GM18868 (cell line): ENCODE measurements at regions not wholly inside any gene's neighbourhood (a gene's known extent, or its start where the extent isn't known, plus 50 kb on each side); places are given as distances from the start of the nearest gene placed in this dataset.
A peak's percentile ranks its signal among the peaks of the same experiment; 100 is the strongest.

ENCODE experiments used
- ATAC-seq: cut with Tn5 transposase; IDR thresholded peaks from one replicate; pipeline ENCODE4 v1.9.1; 2021; ENCODE audit warnings: mild to moderate bottlenecking, moderate library complexity; ENCODE audit not compliant: unreplicated experiment

GRCh38 chr13:75061909-75062308 is 420.1 kb downstream of the TBC1D4 start:
- ATAC-seq: no peak

- ATAC-seq: peak; percentile 80
These were observed 426.7 kb downstream of the TBC1D4 start for GRCh38 chr13:75055296-75055695.

GRCh38 chr13:75052616-75053015 is 429.4 kb downstream of the TBC1D4 start:
- no peak for ATAC-seq

- no peak for ATAC-seq
These were observed 431.4 kb downstream of the TBC1D4 start for GRCh38 chr13:75050419-75051046.

GRCh38 chr13:75049735-75050335 is 432.1 kb downstream of the TBC1D4 start:
- ATAC-seq: no peak

- no peak for ATAC-seq
These were observed 439.2 kb downstream of the TBC1D4 start for GRCh38 chr13:75042807-75043206.

- ATAC-seq: no peak
These were observed 443.4 kb downstream of the TBC1D4 start for GRCh38 chr13:75038393-75039113.

GRCh38 chr13:75025956-75026355 is 456.0 kb downstream of the TBC1D4 start:
- ATAC-seq: no peak

GRCh38 chr13:75024602-75025001 is 457.4 kb downstream of the TBC1D4 start:
- ATAC-seq: no peak

- ATAC-seq: no peak
These were observed 458.4 kb downstream of the TBC1D4 start for GRCh38 chr13:75023609-75024008.

GRCh38 chr13:75021151-75021550 is 460.8 kb downstream of the TBC1D4 start:
- ATAC-seq: no peak

- no peak for ATAC-seq
These were observed 465.7 kb downstream of the TBC1D4 start for GRCh38 chr13:75016225-75016624.

- no peak for ATAC-seq
These were observed 468.2 kb downstream of the TBC1D4 start for GRCh38 chr13:75013818-75014217.

GRCh38 chr13:75010941-75011340 is 471.0 kb downstream of the TBC1D4 start:
- ATAC-seq: no peak

GRCh38 chr13:75008926-75009325 is 473.0 kb downstream of the TBC1D4 start:
- ATAC-seq: no peak

GRCh38 chr13:74990992-74991391 is 491.0 kb downstream of the TBC1D4 start:
- no peak for ATAC-seq

GRCh38 chr13:74987124-74987690 is 494.8 kb downstream of the TBC1D4 start:
- ATAC-seq: no peak

GRCh38 chr13:74986609-74987008 is 495.4 kb downstream of the TBC1D4 start:
- no peak for ATAC-seq

- ATAC-seq: no peak
These were observed 502.3 kb downstream of the TBC1D4 start for GRCh38 chr13:74979703-74980102.

- ATAC-seq: no peak
These were observed 503.4 kb downstream of the TBC1D4 start for GRCh38 chr13:74978591-74978990.

GRCh38 chr13:74977498-74977897 is 504.5 kb downstream of the TBC1D4 start:
- ATAC-seq: no peak

GRCh38 chr13:74975111-74975510 is 506.9 kb downstream of the TBC1D4 start:
- ATAC-seq: no peak
